OCI-LY1 (cell line): ENCODE measurements at regions not wholly inside any gene's neighbourhood (a gene's known extent, or its start where the extent isn't known, plus 50 kb on each side); places are given as distances from the start of the nearest gene placed in this dataset.

ENCODE experiments used
- EZH2 ChIP-seq: fragments of 200-600 bp; sonication (generic), shearing (Covaris generic); IDR thresholded peaks from 2 replicates; pipeline ENCODE4 v1.8.0; 2017; ENCODE audit warnings: borderline replicate concordance, mixed run types, mild to moderate bottlenecking, antibody characterized with exemption, low read length, moderate library complexity, mixed read lengths
- TF ChIP-seq, protein P1 (sequence below): fragments of 200-600 bp; sonication (generic), shearing (Covaris generic); IDR thresholded peaks from 2 replicates; pipeline ENCODE4 v1.5.1; 2017; ENCODE audit warnings: mild to moderate bottlenecking, antibody characterized with exemption, low read length, moderate library complexity, mixed read lengths

- TF ChIP-seq, protein P1, sequence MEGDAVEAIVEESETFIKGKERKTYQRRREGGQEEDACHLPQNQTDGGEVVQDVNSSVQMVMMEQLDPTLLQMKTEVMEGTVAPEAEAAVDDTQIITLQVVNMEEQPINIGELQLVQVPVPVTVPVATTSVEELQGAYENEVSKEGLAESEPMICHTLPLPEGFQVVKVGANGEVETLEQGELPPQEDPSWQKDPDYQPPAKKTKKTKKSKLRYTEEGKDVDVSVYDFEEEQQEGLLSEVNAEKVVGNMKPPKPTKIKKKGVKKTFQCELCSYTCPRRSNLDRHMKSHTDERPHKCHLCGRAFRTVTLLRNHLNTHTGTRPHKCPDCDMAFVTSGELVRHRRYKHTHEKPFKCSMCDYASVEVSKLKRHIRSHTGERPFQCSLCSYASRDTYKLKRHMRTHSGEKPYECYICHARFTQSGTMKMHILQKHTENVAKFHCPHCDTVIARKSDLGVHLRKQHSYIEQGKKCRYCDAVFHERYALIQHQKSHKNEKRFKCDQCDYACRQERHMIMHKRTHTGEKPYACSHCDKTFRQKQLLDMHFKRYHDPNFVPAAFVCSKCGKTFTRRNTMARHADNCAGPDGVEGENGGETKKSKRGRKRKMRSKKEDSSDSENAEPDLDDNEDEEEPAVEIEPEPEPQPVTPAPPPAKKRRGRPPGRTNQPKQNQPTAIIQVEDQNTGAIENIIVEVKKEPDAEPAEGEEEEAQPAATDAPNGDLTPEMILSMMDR, result no peak
- no peak for TF ChIP-seq EZH2
Observed at GRCh38 chr4:151820004-151820403, 59.2 kb upstream of the GATB start.
